GM12878 (cell line): ENCODE measurements at regions not wholly inside any gene's neighbourhood (a gene's known extent, or its start where the extent isn't known, plus 50 kb on each side); places are given as distances from the start of the nearest gene placed in this dataset.

Experiments used
- ATAC-seq: fragments of 200-7000 bp; cut with Tn5 transposase; 3 replicates; pipeline ENCODE4 v1.9.1; 2020; ENCODE audit warnings: mild to moderate bottlenecking, moderate library complexity
- BruUV-seq: library from RNA; stranded (reverse); fragments of 400-500 nt; replicated peaks from 2 replicates; lab custom pipeline; 2021; lab: Mats Ljungman, UMichigan
- CTCF ChIA-PET: fragments of 300-600 bp; sonication (Branson Sonifier 250); formaldehyde crosslinking; extraction: SDS; loops from one replicate; lab custom pipeline; 2021; ENCODE audit warnings: inconsistent platforms; lab: Yijun Ruan, JAX
- POLR2A ChIA-PET: fragments of 350-600 bp; formaldehyde crosslinking; extraction: SDS; loops from one replicate; lab custom pipeline; 2021; ENCODE audit warnings: inconsistent platforms; lab: Charles Lee
- RAD21 ChIA-PET: fragments of 300-600 bp; sonication (Branson Sonifier 250); formaldehyde crosslinking; loops from one replicate; lab custom pipeline; 2023; ENCODE audit warnings: antibody characterized with exemption; ENCODE audit not compliant: unreplicated experiment; lab: Charles Lee
- SMC1A ChIA-PET: fragments of 300-600 bp; sonication (Branson Sonifier 250); formaldehyde crosslinking; loops from one replicate; lab custom pipeline; 2023; ENCODE audit not compliant: unreplicated experiment, uncharacterized antibody; lab: Charles Lee
- DNase-seq: peaks from one replicate; pipeline ENCODE4 v3.0.0-alpha.2; 2011; ENCODE audit warnings: low read depth, low spot score
- FAIRE-seq: peaks from 3 replicates; lab custom pipeline; 2011; peaks lifted over from hg19 to GRCh38; lab: Jason Lieb, UNC
- H2AFZ ChIP-seq: 2 replicates; pipeline ENCODE4 v1.6.0; 2011; ENCODE audit warnings: low read depth, low read length, control low read depth; ENCODE audit not compliant: control insufficient read depth
- H3K27ac ChIP-seq: 2 replicates; pipeline ENCODE4 v1.5.1; 2011; ENCODE audit warnings: control low read depth; ENCODE audit not compliant: control insufficient read depth, insufficient read depth
- H3K27me3 ChIP-seq, 2 experiments: replicated peaks in 1 of 2; 2 replicates each; pipeline versions ENCODE4 v1.6.0 to v1.6.1; 2011; ENCODE audit warnings: low read length in 1 of 2; ENCODE audit not compliant: control insufficient read depth in 2 of 2, insufficient read depth in 2 of 2
- H3K36me3 ChIP-seq, 2 experiments: 2 replicates each; pipeline ENCODE4 v1.5.1; 2011; ENCODE audit warnings: low read length in 1 of 2; ENCODE audit not compliant: control insufficient read depth in 2 of 2, insufficient read depth in 2 of 2
- H3K4me1 ChIP-seq: 2 replicates; pipeline ENCODE4 v1.6.1; 2011; ENCODE audit warnings: mild to moderate bottlenecking, low read length, moderate library complexity, mixed read lengths; ENCODE audit not compliant: control insufficient read depth, insufficient read depth
- H3K4me2 ChIP-seq: 2 replicates; pipeline ENCODE4 v1.6.0; 2011; ENCODE audit warnings: control low read depth; ENCODE audit not compliant: control insufficient read depth, insufficient read depth
- H3K4me3 ChIP-seq: fragments of 200-600 bp; sonication (generic); 2 replicates; pipeline ENCODE4 v1.5.1; 2016
- H3K79me2 ChIP-seq: 2 replicates; pipeline ENCODE4 v1.6.0; 2011; ENCODE audit warnings: low read length; ENCODE audit not compliant: control insufficient read depth, insufficient read depth
- H3K9ac ChIP-seq: 2 replicates; pipeline ENCODE4 v1.8.0; 2011; ENCODE audit warnings: low read length, control low read depth, mixed read lengths; ENCODE audit not compliant: control insufficient read depth, insufficient read depth
- H3K9me3 ChIP-seq: replicated peaks from 3 replicates; pipeline ENCODE4 v1.5.1; 2011; ENCODE audit warnings: mild to moderate bottlenecking, low read length; ENCODE audit not compliant: control insufficient read depth, insufficient read depth
- H4K20me1 ChIP-seq: 2 replicates; pipeline ENCODE4 v1.6.0; 2011; ENCODE audit not compliant: control insufficient read depth, insufficient read depth
- EP300 ChIP-seq, 2 experiments: fragments of 150-350 bp in 1 of 2; IDR thresholded peaks; 2 replicates each; pipeline ENCODE4 v1.6.1; 2011 to 2012; ENCODE audit warnings: low read depth in 2 of 2, low read length in 2 of 2, borderline replicate concordance in 1 of 2, improper control_type of control experiment in 1 of 2, inconsistent platforms in 1 of 2; ENCODE audit not compliant: control insufficient read depth in 1 of 2
- FOS ChIP-seq: IDR thresholded peaks from 3 replicates; pipeline ENCODE4 v1.6.1; 2011; ENCODE audit warnings: borderline replicate concordance; ENCODE audit not compliant: insufficient read length; ENCODE audit errors: extremely low read depth
- FOXM1 ChIP-seq: IDR thresholded peaks from 2 replicates; pipeline ENCODE4 v1.6.1; 2012; ENCODE audit warnings: low read depth, mild to moderate bottlenecking, inconsistent platforms, low read length, moderate library complexity
- GATAD2B ChIP-seq: fragments of 450-650 bp; conservative IDR thresholded peaks from 2 replicates; pipeline ENCODE4 v1.6.1; 2017; ENCODE audit warnings: low read depth, mild to moderate bottlenecking, moderate library complexity
- LARP7 ChIP-seq: fragments of 450-650 bp; IDR thresholded peaks from 2 replicates; pipeline ENCODE4 v1.6.1; 2017; ENCODE audit warnings: mild to moderate bottlenecking
- NR2C2 ChIP-seq: IDR thresholded peaks from 2 replicates; pipeline ENCODE4 v1.6.1; 2011; ENCODE audit warnings: borderline replicate concordance, low read depth; ENCODE audit not compliant: control insufficient read depth, insufficient read length
- POLR2AphosphoS2 ChIP-seq: IDR thresholded peaks from 2 replicates; pipeline ENCODE4 v1.6.1; 2011; ENCODE audit warnings: low read depth, mild to moderate bottlenecking, low read length, improper control_type of control experiment, moderate library complexity
- RAD21 ChIP-seq: IDR thresholded peaks from 2 replicates; pipeline ENCODE4 v1.6.1; 2011; ENCODE audit warnings: mild to moderate bottlenecking, low read depth, low read length, moderate library complexity; ENCODE audit not compliant: insufficient read depth
- SIN3A ChIP-seq: IDR thresholded peaks from 2 replicates; pipeline ENCODE4 v1.6.1; 2012; ENCODE audit warnings: low read depth, low read length, improper control_type of control experiment
- SUZ12 ChIP-seq: fragments of 200-600 bp; sonication (generic); IDR thresholded peaks from one replicate; pipeline ENCODE4 v1.6.1; 2018; ENCODE audit warnings: antibody characterized with exemption, mild to moderate bottlenecking; ENCODE audit not compliant: unreplicated experiment
- ZNF622 ChIP-seq: fragments of 450-650 bp; IDR thresholded peaks from 2 replicates; pipeline ENCODE4 v1.6.1; 2017; ENCODE audit warnings: mild to moderate bottlenecking, inconsistent platforms
- ZZZ3 ChIP-seq: IDR thresholded peaks from 2 replicates; pipeline ENCODE4 v1.6.1; 2011; ENCODE audit warnings: low read depth; ENCODE audit not compliant: control insufficient read depth, insufficient read length
- WGBS: methylation state at CpG from one replicate; pipeline ENCODE4 v1.1.6; 2016; ENCODE audit warnings: low lambda C conversion rate; ENCODE audit not compliant: insufficient replicate concordance, insufficient coverage; ENCODE audit errors: missing lambda C conversion rate; 5-methylcytosine and 5-hydroxymethylcytosine counted together
- in situ Hi-C: fragments of 300-500 bp; cut with MboI; formaldehyde crosslinking; loops from 9 replicates; pipeline ENCODE4 v1.14.3; 2018; ENCODE audit warnings: mixed read lengths
- intact Hi-C: fragments of 100-400 bp; cut with micrococcal nuclease; formaldehyde crosslinking; loops from one replicate; pipeline ENCODE4 v1.14.2; 2022; ENCODE audit not compliant: unreplicated experiment
- TF ChIP-seq, protein P1 (sequence below): fragments of 450-650 bp; IDR thresholded peaks from 2 replicates; pipeline ENCODE4 v1.6.1; 2017; ENCODE audit warnings: mild to moderate bottlenecking, moderate library complexity

DNA sequence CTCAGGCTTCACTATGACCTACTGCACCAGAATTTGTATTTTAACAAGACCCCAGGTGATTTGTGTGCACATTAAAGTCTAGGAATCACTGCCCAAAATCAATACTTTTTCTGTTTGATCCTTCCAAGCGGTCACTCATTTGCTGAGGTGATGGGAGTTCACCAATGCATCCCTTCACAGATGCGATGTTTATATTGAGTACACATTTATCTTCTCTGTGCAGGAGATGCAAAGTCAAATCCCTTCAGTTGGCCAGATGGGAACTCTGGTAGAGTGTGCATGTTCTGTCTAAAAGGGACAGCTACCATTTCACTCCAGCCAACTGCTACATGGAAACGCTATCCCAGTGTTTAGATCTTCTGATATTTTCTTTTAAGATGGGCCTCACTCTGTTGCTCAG is 122.6 kb upstream of the HS3ST2 start:
- POLR2A ChIA-PET: no interaction called here
- WGBS: 23% methylated on average over 3 of the region's 3 CpGs
- H3K27ac ChIP-seq: no peak overlapping the region
- BruUV-seq: no TSS peak
- no peak overlapping the region for H3K4me3 ChIP-seq
- H3K9me3 ChIP-seq: no peaks in the 10 kb centered on the region
- H4K20me1 ChIP-seq: no peaks in the 10 kb centered on the region
- intact Hi-C loops: no loop called here
- H2AFZ ChIP-seq: no peak overlapping the region
- no peak for FAIRE-seq
- no peaks in the 10 kb centered on the region for H3K36me3 ChIP-seq
- no peak for ATAC-seq
- CTCF ChIA-PET: interaction anchor here (0.7 to 1.8 kb wide), 2 partner anchors 16 to 277 kb away, joined by 3 to 5 read pairs; no protein-coding TSS in a partner anchor
- H3K27me3 ChIP-seq: peaks cover 1 to 4% of the 10 kb centered on the region in 2 experiments; a peak in 1 of 4 replicates
- no peak for DNase-seq
- RAD21 ChIA-PET: no interaction called here
- H3K79me2 ChIP-seq: no peaks in the 10 kb centered on the region
- SMC1A ChIA-PET: interaction anchor here (0.7 to 1.5 kb wide), 2 partner anchors 21 to 1712 kb away, joined by 3 read pairs; no protein-coding TSS in a partner anchor
- no peak overlapping the region for H3K9ac ChIP-seq
- TF ChIP-seq GATAD2B (no peak), NR2C2 (no peak), LARP7 (no peak), POLR2AphosphoS2 (no peak), SUZ12 (no peak), RAD21 (no peak), ZNF622 (no peak), EP300 (IDR thresholded peaks at IDR 0.05; ENCODE audit: borderline replicate concordance in 1 of 2, control insufficient read depth in 1 of 2, low read depth in 2 of 2, low read length in 2 of 2) (no peak), FOXM1 (no peak), ZZZ3 (no peak), SIN3A (no peak), FOS (no peak)
- TF ChIP-seq, protein P1, sequence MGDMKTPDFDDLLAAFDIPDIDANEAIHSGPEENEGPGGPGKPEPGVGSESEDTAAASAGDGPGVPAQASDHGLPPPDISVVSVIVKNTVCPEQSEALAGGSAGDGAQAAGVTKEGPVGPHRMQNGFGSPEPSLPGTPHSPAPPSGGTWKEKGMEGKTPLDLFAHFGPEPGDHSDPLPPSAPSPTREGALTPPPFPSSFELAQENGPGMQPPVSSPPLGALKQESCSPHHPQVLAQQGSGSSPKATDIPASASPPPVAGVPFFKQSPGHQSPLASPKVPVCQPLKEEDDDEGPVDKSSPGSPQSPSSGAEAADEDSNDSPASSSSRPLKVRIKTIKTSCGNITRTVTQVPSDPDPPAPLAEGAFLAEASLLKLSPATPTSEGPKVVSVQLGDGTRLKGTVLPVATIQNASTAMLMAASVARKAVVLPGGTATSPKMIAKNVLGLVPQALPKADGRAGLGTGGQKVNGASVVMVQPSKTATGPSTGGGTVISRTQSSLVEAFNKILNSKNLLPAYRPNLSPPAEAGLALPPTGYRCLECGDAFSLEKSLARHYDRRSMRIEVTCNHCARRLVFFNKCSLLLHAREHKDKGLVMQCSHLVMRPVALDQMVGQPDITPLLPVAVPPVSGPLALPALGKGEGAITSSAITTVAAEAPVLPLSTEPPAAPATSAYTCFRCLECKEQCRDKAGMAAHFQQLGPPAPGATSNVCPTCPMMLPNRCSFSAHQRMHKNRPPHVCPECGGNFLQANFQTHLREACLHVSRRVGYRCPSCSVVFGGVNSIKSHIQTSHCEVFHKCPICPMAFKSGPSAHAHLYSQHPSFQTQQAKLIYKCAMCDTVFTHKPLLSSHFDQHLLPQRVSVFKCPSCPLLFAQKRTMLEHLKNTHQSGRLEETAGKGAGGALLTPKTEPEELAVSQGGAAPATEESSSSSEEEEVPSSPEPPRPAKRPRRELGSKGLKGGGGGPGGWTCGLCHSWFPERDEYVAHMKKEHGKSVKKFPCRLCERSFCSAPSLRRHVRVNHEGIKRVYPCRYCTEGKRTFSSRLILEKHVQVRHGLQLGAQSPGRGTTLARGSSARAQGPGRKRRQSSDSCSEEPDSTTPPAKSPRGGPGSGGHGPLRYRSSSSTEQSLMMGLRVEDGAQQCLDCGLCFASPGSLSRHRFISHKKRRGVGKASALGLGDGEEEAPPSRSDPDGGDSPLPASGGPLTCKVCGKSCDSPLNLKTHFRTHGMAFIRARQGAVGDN: no peak
- H3K4me1 ChIP-seq: no peaks in the 10 kb centered on the region
- no peak overlapping the region for H3K4me2 ChIP-seq
- in situ Hi-C loops: loop anchor here (10.0 kb wide), 1 partner anchor 1367 kb away; no protein-coding TSS in a partner anchor
